Tibial nerve (tissue), 4 donors: ENCODE measurements at regions not wholly inside any gene's neighbourhood (a gene's known extent, or its start where the extent isn't known, plus 50 kb on each side); places are given as distances from the start of the nearest gene placed in this dataset.

Experiments
- EP300 ChIP-seq, 2 donors: sonication (generic); formaldehyde crosslinking; IDR thresholded peaks; one replicate each; pipeline ENCODE4 v1.6.1; 2017; ENCODE audit warnings: antibody characterized with exemption in 2 of 2, mild to moderate bottlenecking in 1 of 2
- TF ChIP-seq, protein P1 (sequence below), 5 experiments: fragments of 200-600 bp in 3 of 5; fragments of 450-650 bp in 2 of 5; sonication (generic) in 3 of 5; IDR thresholded peaks; one replicate each; pipeline ENCODE4 v1.5.1; 2016 to 2019; ENCODE audit warnings: antibody characterized with exemption in 5 of 5, mild to moderate bottlenecking in 3 of 5, moderate library complexity in 2 of 5

DNA sequence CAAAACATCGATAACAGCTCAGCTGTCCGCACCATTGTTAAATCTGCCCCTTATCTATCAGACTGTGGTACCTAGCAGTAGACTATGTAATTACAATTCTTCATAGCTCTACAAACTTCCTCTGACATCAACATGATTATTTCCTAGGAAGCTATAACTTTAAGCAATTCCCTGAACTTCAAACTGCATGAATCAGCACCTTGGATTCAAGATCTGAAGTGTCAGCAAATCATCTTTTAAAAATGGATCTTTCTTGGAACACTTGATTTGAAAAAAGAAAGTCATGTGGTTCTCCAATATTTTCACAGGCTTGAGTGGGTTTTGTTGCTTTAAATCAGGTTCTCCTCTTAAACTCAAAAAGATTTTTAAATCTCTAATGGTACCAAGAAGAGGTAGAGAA, 680.7 kb upstream of the LMCD1 start:
- TF ChIP-seq, protein P1, sequence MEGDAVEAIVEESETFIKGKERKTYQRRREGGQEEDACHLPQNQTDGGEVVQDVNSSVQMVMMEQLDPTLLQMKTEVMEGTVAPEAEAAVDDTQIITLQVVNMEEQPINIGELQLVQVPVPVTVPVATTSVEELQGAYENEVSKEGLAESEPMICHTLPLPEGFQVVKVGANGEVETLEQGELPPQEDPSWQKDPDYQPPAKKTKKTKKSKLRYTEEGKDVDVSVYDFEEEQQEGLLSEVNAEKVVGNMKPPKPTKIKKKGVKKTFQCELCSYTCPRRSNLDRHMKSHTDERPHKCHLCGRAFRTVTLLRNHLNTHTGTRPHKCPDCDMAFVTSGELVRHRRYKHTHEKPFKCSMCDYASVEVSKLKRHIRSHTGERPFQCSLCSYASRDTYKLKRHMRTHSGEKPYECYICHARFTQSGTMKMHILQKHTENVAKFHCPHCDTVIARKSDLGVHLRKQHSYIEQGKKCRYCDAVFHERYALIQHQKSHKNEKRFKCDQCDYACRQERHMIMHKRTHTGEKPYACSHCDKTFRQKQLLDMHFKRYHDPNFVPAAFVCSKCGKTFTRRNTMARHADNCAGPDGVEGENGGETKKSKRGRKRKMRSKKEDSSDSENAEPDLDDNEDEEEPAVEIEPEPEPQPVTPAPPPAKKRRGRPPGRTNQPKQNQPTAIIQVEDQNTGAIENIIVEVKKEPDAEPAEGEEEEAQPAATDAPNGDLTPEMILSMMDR (IDR thresholded peaks at IDR 0.05), result no peak
- TF ChIP-seq EP300 (IDR thresholded peaks at IDR 0.05), result no peak
